ENCODE measurements at regions not wholly inside any gene's neighbourhood (a gene's known extent, or its start where the extent isn't known, plus 50 kb on each side); places are given as distances from the start of the nearest gene placed in this dataset.

DNA sequence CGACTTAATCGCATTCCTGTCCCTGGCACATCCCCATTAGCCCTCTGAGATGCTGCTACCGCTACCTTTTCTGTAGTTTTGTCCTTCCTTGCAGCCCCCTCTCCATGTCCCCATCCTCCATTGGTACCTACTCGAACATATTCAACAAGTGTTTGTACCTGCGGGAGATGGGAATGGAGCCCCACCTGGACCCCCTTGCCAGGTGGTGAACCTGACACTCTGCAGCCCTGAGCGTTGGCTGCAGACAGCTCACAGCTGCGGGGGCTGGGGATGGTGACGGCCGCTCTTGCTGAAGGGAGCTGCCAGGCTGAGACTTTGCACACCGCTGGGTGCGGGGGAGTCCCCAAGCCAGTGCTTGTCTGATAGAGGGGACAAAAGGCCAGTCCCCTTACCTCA lies 96.3 kb upstream of the DAP start:
- TF ChIP-seq, protein P1, sequence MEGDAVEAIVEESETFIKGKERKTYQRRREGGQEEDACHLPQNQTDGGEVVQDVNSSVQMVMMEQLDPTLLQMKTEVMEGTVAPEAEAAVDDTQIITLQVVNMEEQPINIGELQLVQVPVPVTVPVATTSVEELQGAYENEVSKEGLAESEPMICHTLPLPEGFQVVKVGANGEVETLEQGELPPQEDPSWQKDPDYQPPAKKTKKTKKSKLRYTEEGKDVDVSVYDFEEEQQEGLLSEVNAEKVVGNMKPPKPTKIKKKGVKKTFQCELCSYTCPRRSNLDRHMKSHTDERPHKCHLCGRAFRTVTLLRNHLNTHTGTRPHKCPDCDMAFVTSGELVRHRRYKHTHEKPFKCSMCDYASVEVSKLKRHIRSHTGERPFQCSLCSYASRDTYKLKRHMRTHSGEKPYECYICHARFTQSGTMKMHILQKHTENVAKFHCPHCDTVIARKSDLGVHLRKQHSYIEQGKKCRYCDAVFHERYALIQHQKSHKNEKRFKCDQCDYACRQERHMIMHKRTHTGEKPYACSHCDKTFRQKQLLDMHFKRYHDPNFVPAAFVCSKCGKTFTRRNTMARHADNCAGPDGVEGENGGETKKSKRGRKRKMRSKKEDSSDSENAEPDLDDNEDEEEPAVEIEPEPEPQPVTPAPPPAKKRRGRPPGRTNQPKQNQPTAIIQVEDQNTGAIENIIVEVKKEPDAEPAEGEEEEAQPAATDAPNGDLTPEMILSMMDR (IDR thresholded peaks at IDR 0.05), result no peak
- TF ChIP-seq POLR2A (IDR thresholded peaks at IDR 0.05) (no peak), EP300 (IDR thresholded peaks at IDR 0.05) (no peak)
